CD4-positive, alpha-beta T cell (primary cell): ENCODE measurements at regions not wholly inside any gene's neighbourhood (a gene's known extent, or its start where the extent isn't known, plus 50 kb on each side); places are given as distances from the start of the nearest gene placed in this dataset.

ENCODE experiments used
- ATAC-seq: fragments of 200-7000 bp; cut with Tn5 transposase; one replicate; pipeline ENCODE4 v1.10.0; 2022; ENCODE audit warnings: mild to moderate bottlenecking; ENCODE audit not compliant: poor library complexity
- CTCF ChIA-PET: fragments of 350-600 bp; sonication (Branson Sonifier 250); formaldehyde crosslinking; loops from one replicate; lab custom pipeline; 2021; ENCODE audit warnings: antibody characterized with exemption, inconsistent platforms; lab: Charles Lee
- POLR2A ChIA-PET: fragments of 350-600 bp; sonication (Branson Sonifier 250); formaldehyde crosslinking; loops from one replicate; lab custom pipeline; 2021; ENCODE audit warnings: antibody characterized with exemption, inconsistent platforms; lab: Charles Lee
- DNase-seq, 14 experiments: peaks; one replicate each; pipeline ENCODE4 v3.0.0-alpha.2; 2013 to 2020; ENCODE audit warnings: mixed read lengths in 2 of 14
- H3K27ac ChIP-seq, 2 donors: one replicate each; pipeline versions ENCODE4 v1.5.1 to v1.7.0; 2013; ENCODE audit warnings: low read length in 2 of 2, low read depth in 1 of 2, mild to moderate bottlenecking in 1 of 2
- H3K27me3 ChIP-seq, 2 experiments: 1 replicate in 1 of 2; 2 replicates in 1 of 2; pipeline versions ENCODE4 v1.6.1 to v1.7.0; 2013; ENCODE audit warnings: low read length in 2 of 2, control low read depth in 1 of 2, mild to moderate bottlenecking in 1 of 2, moderate library complexity in 1 of 2; ENCODE audit not compliant: insufficient read depth in 2 of 2, control insufficient read depth in 1 of 2
- H3K36me3 ChIP-seq: one replicate; pipeline ENCODE4 v1.6.1; 2013; ENCODE audit warnings: low read length, control low read depth; ENCODE audit not compliant: insufficient read depth
- H3K4me1 ChIP-seq: one replicate; pipeline ENCODE4 v1.6.1; 2013; ENCODE audit warnings: low read length, control low read depth; ENCODE audit not compliant: insufficient read depth
- H3K4me3 ChIP-seq: one replicate; pipeline ENCODE4 v1.5.1; 2013; ENCODE audit warnings: mild to moderate bottlenecking, low read length, moderate library complexity
- H3K9me3 ChIP-seq, 2 experiments: 1 replicate in 1 of 2; 2 replicates in 1 of 2; pipeline versions ENCODE4 v1.6.1 to v1.7.0; 2013; ENCODE audit warnings: low read length in 2 of 2, mild to moderate bottlenecking in 2 of 2, control low read depth in 1 of 2, moderate library complexity in 1 of 2; ENCODE audit not compliant: control insufficient read depth in 1 of 2, insufficient read depth in 1 of 2
- H3K27ac Mint-ChIP-seq: one replicate; pipeline ENCODE4 v1.8.0; 2020; ENCODE audit warnings: mixed read lengths
- H3K27me3 Mint-ChIP-seq: one replicate; pipeline ENCODE4 v1.8.0; 2021; ENCODE audit warnings: mixed read lengths
- H3K36me3 Mint-ChIP-seq: one replicate; pipeline ENCODE4 v1.8.0; 2021; ENCODE audit warnings: low read depth, mixed read lengths
- H3K4me1 Mint-ChIP-seq: one replicate; pipeline ENCODE4 v1.8.0; 2021; ENCODE audit warnings: low read depth, mixed read lengths
- H3K4me3 Mint-ChIP-seq: one replicate; pipeline ENCODE4 v1.8.0; 2020; ENCODE audit warnings: mild to moderate bottlenecking, mixed read lengths
- H3K9me3 Mint-ChIP-seq: one replicate; pipeline ENCODE4 v1.8.0; 2020; ENCODE audit warnings: mixed read lengths
- CTCF ChIP-seq: fragments of 200-600 bp; IDR thresholded peaks from one replicate; pipeline ENCODE4 v1.8.0; 2022; ENCODE audit warnings: antibody characterized with exemption, mild to moderate bottlenecking
- intact Hi-C, 2 experiments: fragments of 100-400 bp; cut with DNase I in 1 of 2; cut with micrococcal nuclease in 1 of 2; formaldehyde crosslinking; loops; one replicate each; pipeline versions ENCODE4 v1.15.1 to v1.9.0; 2023 to 2025; cut with DNase I, micrococcal nuclease

GRCh38 chr4:13938299-13938698 is 310.8 kb upstream of the BOD1L1 start:
- no peak for TF ChIP-seq CTCF
- intact Hi-C loops, result no loop called here
- H3K27ac Mint-ChIP-seq, result no peak overlapping the region
- H3K36me3 Mint-ChIP-seq, result no peaks in the 10 kb centered on the region
- Histone ChIP-seq H3K4me1 (no peaks in the 10 kb centered on the region), H3K27ac (no peak overlapping the region), H3K9me3 (no peaks in the 10 kb centered on the region), H3K27me3 (no peaks in the 10 kb centered on the region), H3K4me3 (no peak overlapping the region), H3K36me3 (no peaks in the 10 kb centered on the region)
- H3K9me3 Mint-ChIP-seq, result no peaks in the 10 kb centered on the region
- no peak overlapping the region for H3K4me3 Mint-ChIP-seq
- POLR2A ChIA-PET, result no interaction called here
- H3K27me3 Mint-ChIP-seq, result no peaks in the 10 kb centered on the region
- no peak for DNase-seq
- ATAC-seq, result no peak
- CTCF ChIA-PET, result no interaction called here
- H3K4me1 Mint-ChIP-seq, result no peaks in the 10 kb centered on the region

GRCh38 chr4:13940921-13941320 is 313.4 kb upstream of the BOD1L1 start:
- H3K4me1 Mint-ChIP-seq, result no peaks in the 10 kb centered on the region

DNA sequence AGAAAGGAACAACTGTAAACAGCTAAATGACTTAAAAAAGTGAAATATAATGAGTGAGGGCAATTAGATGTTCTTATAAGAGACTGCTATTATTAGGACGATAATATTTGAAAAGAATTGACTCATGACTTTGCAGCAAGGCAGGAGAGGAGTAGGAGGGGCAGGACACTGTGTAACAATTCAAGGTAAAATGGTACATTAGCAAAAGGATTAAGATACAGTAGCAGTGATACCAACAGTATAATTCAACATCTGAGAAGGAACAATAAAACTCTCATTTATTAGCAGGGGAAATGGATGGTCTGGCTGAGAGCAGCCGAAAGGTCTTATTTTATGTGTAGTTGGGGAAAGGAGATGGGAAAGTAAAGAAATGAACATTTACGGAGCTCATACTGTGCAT is 315.5 kb upstream of the BOD1L1 start:
- intact Hi-C loops, result no loop called here
- Mint-ChIP-seq H3K9me3 (no peaks in the 10 kb centered on the region), H3K27me3 (no peaks in the 10 kb centered on the region), H3K36me3 (no peaks in the 10 kb centered on the region), H3K4me1 (no peaks in the 10 kb centered on the region), H3K4me3 (no peak overlapping the region), H3K27ac (no peak overlapping the region)
- Histone ChIP-seq H3K4me1 (no peaks in the 10 kb centered on the region), H3K27me3 (no peaks in the 10 kb centered on the region), H3K36me3 (no peaks in the 10 kb centered on the region), H3K9me3 (no peaks in the 10 kb centered on the region), H3K4me3 (no peak overlapping the region), H3K27ac (no peak overlapping the region)
- CTCF ChIA-PET, result no interaction called here
- DNase-seq (no peak), ATAC-seq (no peak)
- no peak for TF ChIP-seq CTCF
- POLR2A ChIA-PET, result no interaction called here

More at GRCh38 chr4:13940921-13941320, 313.4 kb upstream of the BOD1L1 start:
- Histone ChIP-seq H3K4me1 (no peaks in the 10 kb centered on the region), H3K9me3 (no peaks in the 10 kb centered on the region), H3K27me3 (no peaks in the 10 kb centered on the region), H3K36me3 (no peaks in the 10 kb centered on the region), H3K4me3 (no peak overlapping the region), H3K27ac (no peak overlapping the region)
- ATAC-seq, result no peak
- intact Hi-C loops, result no loop called here
- no peak overlapping the region for H3K27ac Mint-ChIP-seq
- no peak for DNase-seq
- H3K9me3 Mint-ChIP-seq, result no peaks in the 10 kb centered on the region
- no peaks in the 10 kb centered on the region for H3K27me3 Mint-ChIP-seq
- POLR2A ChIA-PET, result interaction anchor here (0.9 kb wide), 1 partner anchor 310 kb away, joined by 3 read pairs; no protein-coding TSS in a partner anchor
- TF ChIP-seq CTCF, result no peak
- H3K36me3 Mint-ChIP-seq, result no peaks in the 10 kb centered on the region
- CTCF ChIA-PET, result no interaction called here
- no peak overlapping the region for H3K4me3 Mint-ChIP-seq
